ENCODE measurements at regions not wholly inside any gene's neighbourhood (a gene's known extent, or its start where the extent isn't known, plus 50 kb on each side); places are given as distances from the start of the nearest gene placed in this dataset.

DNA sequence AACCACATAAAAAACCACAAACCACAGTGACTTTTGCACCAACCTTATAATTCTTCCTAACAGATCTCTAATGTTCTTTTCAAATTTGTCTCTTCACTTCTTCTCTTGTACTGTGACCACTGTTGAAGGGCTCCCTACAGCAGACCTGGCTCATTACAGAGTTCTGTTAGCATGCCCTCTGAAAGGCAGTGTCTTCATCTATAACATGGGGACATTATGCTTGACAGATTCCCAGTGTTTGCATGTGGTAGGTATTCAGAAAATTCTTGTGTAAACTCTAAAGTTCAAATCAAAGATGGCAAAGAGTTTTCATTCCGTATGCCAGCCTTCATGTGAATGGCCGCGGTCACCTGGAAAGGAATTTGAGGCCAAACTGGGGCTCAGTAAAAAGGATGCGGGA is 182.6 kb downstream of the DHX35 start:
- no peaks in the 10 kb centered on the region for H3K36me3 Mint-ChIP-seq (ENCODE audit: low read depth)
- DNase-seq = no peak
- peaks cover 1% of the 10 kb centered on the region for H3K9me3 Mint-ChIP-seq
- H3K4me3 Mint-ChIP-seq = no peak overlapping the region
- H3K27me3 Mint-ChIP-seq = no peaks in the 10 kb centered on the region
- ChIA-PET POLR2A (no interaction called here), CTCF (no interaction called here)
- TF ChIP-seq, protein P1, sequence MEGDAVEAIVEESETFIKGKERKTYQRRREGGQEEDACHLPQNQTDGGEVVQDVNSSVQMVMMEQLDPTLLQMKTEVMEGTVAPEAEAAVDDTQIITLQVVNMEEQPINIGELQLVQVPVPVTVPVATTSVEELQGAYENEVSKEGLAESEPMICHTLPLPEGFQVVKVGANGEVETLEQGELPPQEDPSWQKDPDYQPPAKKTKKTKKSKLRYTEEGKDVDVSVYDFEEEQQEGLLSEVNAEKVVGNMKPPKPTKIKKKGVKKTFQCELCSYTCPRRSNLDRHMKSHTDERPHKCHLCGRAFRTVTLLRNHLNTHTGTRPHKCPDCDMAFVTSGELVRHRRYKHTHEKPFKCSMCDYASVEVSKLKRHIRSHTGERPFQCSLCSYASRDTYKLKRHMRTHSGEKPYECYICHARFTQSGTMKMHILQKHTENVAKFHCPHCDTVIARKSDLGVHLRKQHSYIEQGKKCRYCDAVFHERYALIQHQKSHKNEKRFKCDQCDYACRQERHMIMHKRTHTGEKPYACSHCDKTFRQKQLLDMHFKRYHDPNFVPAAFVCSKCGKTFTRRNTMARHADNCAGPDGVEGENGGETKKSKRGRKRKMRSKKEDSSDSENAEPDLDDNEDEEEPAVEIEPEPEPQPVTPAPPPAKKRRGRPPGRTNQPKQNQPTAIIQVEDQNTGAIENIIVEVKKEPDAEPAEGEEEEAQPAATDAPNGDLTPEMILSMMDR (IDR thresholded peaks at IDR 0.05) = no peak
- intact Hi-C loops (cut with micrococcal nuclease) = no loop called here
- ATAC-seq = no peak
- H3K27ac Mint-ChIP-seq = no peak overlapping the region
- H3K4me1 Mint-ChIP-seq (ENCODE audit: low read depth) = no peaks in the 10 kb centered on the region

DNA sequence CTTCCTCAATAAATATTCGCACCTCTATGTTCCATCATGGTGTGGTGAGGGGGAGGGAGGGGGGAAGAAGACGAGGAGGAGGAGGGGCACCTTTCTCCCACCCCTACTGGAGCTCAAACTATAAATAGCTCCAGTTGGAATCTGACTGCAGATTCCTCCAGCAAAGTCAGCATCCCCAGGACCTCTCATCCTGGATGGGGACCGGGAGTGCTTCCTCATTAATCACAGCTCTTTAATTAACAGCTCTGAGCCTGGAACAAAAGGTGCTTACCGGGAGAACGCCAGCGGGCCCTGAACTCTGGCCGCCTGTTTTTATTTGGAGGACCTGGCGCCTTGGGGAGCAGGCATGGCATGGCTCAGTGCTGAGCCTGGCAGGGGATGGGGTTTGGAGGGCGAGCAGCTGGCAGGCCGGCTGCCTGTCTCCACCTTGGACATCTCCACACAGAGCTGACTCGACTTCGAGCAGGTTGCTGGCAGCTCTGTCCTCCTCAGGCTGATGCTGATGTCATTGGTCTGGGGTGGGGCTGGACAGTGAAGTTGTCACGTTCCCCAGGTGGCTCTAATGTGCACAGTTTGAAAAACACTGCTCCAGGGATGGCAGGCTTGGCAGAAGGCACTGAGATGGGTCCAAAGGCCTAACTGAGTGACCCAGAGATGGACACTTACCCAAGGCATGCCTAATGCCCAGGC is 180.4 kb downstream of the DHX35 start:
- intact Hi-C loops (cut with micrococcal nuclease) = no loop called here
- ChIA-PET POLR2A (no interaction called here), CTCF (no interaction called here)
- no peaks in the 10 kb centered on the region for H3K36me3 Mint-ChIP-seq (ENCODE audit: low read depth)
- H3K27ac Mint-ChIP-seq = no peak overlapping the region
- H3K9me3 Mint-ChIP-seq = peaks cover 1% of the 10 kb centered on the region
- no peaks in the 10 kb centered on the region for H3K27me3 Mint-ChIP-seq
- no peak for ATAC-seq
- TF ChIP-seq, protein P1 (IDR thresholded peaks at IDR 0.05) = no peak
- H3K4me3 Mint-ChIP-seq = no peak overlapping the region
- DNase-seq = no peak
- no peaks in the 10 kb centered on the region for H3K4me1 Mint-ChIP-seq (ENCODE audit: low read depth)

DNA sequence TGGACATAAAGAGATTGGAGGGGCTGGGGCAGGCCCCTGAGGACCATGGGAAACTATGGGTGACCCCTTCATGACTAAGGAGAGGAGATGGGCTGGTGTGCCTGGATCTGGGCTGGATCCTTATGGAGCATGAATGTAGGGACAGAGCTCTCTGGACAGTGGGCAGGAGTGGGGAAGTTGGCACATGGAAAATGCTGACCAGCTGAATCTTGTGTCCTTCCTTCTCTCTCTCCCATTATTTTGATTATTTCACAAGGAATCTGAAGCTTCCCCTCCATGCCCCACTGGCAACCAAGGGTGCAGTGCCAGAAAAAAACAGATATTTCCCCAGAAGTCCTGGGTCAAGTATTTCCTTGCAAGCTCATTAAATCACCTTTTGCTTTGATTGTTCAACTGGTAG is 175.2 kb downstream of the DHX35 start:
- TF ChIP-seq, protein P1 (IDR thresholded peaks at IDR 0.05) = no peak
- POLR2A ChIA-PET = interaction anchor here (0.6 kb wide), 1 partner anchor 1225 kb away, joined by 3 read pairs; no protein-coding TSS in a partner anchor
- no peaks in the 10 kb centered on the region for H3K4me1 Mint-ChIP-seq (ENCODE audit: low read depth)
- H3K27me3 Mint-ChIP-seq = no peaks in the 10 kb centered on the region
- intact Hi-C loops (cut with micrococcal nuclease) = no loop called here
- DNase-seq = no peak
- no peak overlapping the region for H3K4me3 Mint-ChIP-seq
- H3K36me3 Mint-ChIP-seq (ENCODE audit: low read depth) = no peaks in the 10 kb centered on the region
- CTCF ChIA-PET = interaction anchor here (1.3 kb wide), 1 partner anchor 127 kb away, joined by 3 read pairs; no protein-coding TSS in a partner anchor
- ATAC-seq = no peak
- no peak overlapping the region for H3K27ac Mint-ChIP-seq
- H3K9me3 Mint-ChIP-seq = no peaks in the 10 kb centered on the region

DNA sequence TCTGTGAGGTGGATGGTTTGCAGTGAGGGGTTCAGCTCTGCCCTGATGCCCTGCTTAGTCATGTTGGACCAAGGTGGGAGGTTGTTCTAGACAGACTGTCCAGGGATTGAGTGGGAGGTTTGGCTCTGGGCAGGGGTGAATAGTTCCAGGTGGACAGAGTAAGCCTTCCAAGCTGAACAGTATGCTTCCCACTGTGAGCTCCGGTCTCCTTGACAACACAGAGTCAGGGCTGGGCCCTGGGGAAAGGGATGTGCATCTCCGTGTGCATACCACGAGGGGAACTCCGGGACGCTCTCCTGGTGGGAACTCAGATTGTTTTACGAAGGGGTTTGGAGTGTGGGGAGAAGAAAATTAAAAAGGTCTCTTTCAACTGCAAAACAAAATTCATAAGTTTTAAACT is 174.7 kb downstream of the DHX35 start:
- TF ChIP-seq, protein P1 (IDR thresholded peaks at IDR 0.05) = no peak
- no peaks in the 10 kb centered on the region for H3K4me1 Mint-ChIP-seq (ENCODE audit: low read depth)
- ChIA-PET POLR2A (no interaction called here), CTCF (interaction anchor here (1.3 kb wide), 1 partner anchor 128 kb away, joined by 3 read pairs; no protein-coding TSS in a partner anchor)
- intact Hi-C loops (cut with micrococcal nuclease) = no loop called here
- ATAC-seq (no peak), DNase-seq (no peak)
- H3K36me3 Mint-ChIP-seq (ENCODE audit: low read depth) = no peaks in the 10 kb centered on the region
- H3K4me3 Mint-ChIP-seq = no peak overlapping the region
- no peak overlapping the region for H3K27ac Mint-ChIP-seq
- no peaks in the 10 kb centered on the region for H3K27me3 Mint-ChIP-seq
- no peaks in the 10 kb centered on the region for H3K9me3 Mint-ChIP-seq

DNA sequence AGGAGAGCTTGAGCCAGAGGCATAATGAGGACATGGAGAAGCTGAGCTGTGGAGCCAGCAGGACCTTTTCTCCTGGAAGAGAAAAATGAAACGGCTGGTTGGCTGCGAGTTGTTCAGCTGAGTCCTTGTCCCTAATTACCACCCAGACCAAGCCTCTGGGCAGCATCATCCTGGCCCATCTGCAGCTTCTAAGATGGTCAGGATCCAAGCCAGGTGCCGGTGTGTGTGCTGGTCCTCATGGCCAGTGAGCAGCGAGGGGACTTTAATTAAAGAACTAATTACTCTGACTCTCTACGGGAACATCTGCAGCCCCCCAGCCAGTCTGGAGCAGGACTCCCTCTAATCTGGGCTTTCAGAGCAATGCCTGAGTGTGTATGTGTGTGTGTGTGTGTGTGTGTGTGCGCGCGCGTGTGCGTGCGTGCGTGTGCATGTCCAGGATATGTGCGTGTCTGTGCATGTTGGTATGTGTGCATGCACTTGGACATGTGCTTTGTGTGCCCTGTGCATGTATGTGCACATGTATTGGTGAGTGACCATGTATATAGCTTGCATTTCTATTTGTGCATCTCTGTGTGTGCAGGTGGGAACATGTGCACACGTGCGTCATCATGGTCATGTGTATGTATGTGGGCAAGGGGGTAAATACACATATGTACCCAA is 173.9 kb downstream of the DHX35 start:
- Mint-ChIP-seq H3K4me3 (no peak overlapping the region), H3K36me3 (ENCODE audit: low read depth) (no peaks in the 10 kb centered on the region), H3K9me3 (no peaks in the 10 kb centered on the region), H3K27me3 (no peaks in the 10 kb centered on the region), H3K4me1 (ENCODE audit: low read depth) (no peaks in the 10 kb centered on the region), H3K27ac (no peak overlapping the region)
- ChIA-PET POLR2A (no interaction called here), CTCF (no interaction called here)
- DNase-seq (no peak), ATAC-seq (no peak)
- intact Hi-C loops (cut with micrococcal nuclease) = no loop called here
- TF ChIP-seq, protein P1 (IDR thresholded peaks at IDR 0.05) = no peak

Measured in activated CD8-positive, alpha-beta T cell treated with anti-CD3 and anti-CD28 coated beads for 36 hours (primary cell).